HepG2 (cell line): ENCODE measurements at regions not wholly inside any gene's neighbourhood (a gene's known extent, or its start where the extent isn't known, plus 50 kb on each side); places are given as distances from the start of the nearest gene placed in this dataset.

ENCODE experiments used
- BRD4 ChIP-seq: sonication (generic); formaldehyde crosslinking; IDR thresholded peaks from 2 replicates; pipeline ENCODE4 v1.4.0; 2020; ENCODE audit warnings: missing genetic modification reagents
- DNMT1 ChIP-seq: sonication (generic); formaldehyde crosslinking; IDR thresholded peaks from 2 replicates; pipeline ENCODE4 v1.5.1; 2020; ENCODE audit warnings: mild to moderate bottlenecking, missing genetic modification reagents
- PCBP1 ChIP-seq: fragments of 200-400 bp; formaldehyde crosslinking; IDR thresholded peaks from 2 replicates; pipeline ENCODE4 v1.6.1; 2017; ENCODE audit warnings: mild to moderate bottlenecking, low read depth, low read length, borderline replicate concordance
- SNAPC5 ChIP-seq: sonication (generic); formaldehyde crosslinking; IDR thresholded peaks from 2 replicates; pipeline ENCODE4 v1.8.1; 2023; ENCODE audit warnings: mild to moderate bottlenecking, missing genetic modification reagents, borderline replicate concordance
- TAF1 ChIP-seq: sonication (generic); formaldehyde crosslinking; IDR thresholded peaks from 2 replicates; pipeline ENCODE4 v1.4.0; 2020; ENCODE audit warnings: missing genetic modification reagents
- THYN1 ChIP-seq: sonication (generic); formaldehyde crosslinking; IDR thresholded peaks from 2 replicates; pipeline ENCODE4 v1.8.1; 2023; ENCODE audit warnings: low read depth, mild to moderate bottlenecking, moderate library complexity, missing genetic modification reagents, borderline replicate concordance
- TRIM22 ChIP-seq: fragments of 450-650 bp; IDR thresholded peaks from 2 replicates; pipeline ENCODE4 v1.6.1; 2017
- ZFYVE20 ChIP-seq: sonication (generic); formaldehyde crosslinking; IDR thresholded peaks from 2 replicates; pipeline ENCODE4 v1.8.0; 2023; ENCODE audit warnings: low read depth, mild to moderate bottlenecking, moderate library complexity, missing genetic modification reagents, borderline replicate concordance
- ZNF143 ChIP-seq: sonication (generic); formaldehyde crosslinking; IDR thresholded peaks from 2 replicates; pipeline ENCODE4 v1.4.0; 2020; ENCODE audit warnings: missing genetic modification reagents
- ZNF3 ChIP-seq: IDR thresholded peaks from 2 replicates; pipeline ENCODE4 v1.7.0; 2017; ENCODE audit warnings: inconsistent platforms
- ZNF503 ChIP-seq: sonication (generic); formaldehyde crosslinking; IDR thresholded peaks from 2 replicates; pipeline ENCODE4 v1.4.0; 2020; ENCODE audit warnings: missing genetic modification reagents
- ZNF616 ChIP-seq: sonication (generic); formaldehyde crosslinking; IDR thresholded peaks from 2 replicates; pipeline ENCODE4 v1.5.0; 2020; ENCODE audit warnings: low read depth, mild to moderate bottlenecking, missing genetic modification reagents
- ZNF646 ChIP-seq: sonication (generic); formaldehyde crosslinking; IDR thresholded peaks from 2 replicates; pipeline ENCODE4 v1.9.0; 2021; ENCODE audit warnings: mild to moderate bottlenecking, missing genetic modification reagents

GRCh38 chr14:82055515-82056115, 522.0 kb upstream of the SEL1L start (continued):
- TF ChIP-seq ZNF143 (CRISPR knock-in tag) (no peak), ZNF646 (CRISPR knock-in tag) (no peak), ZNF616 (CRISPR knock-in tag) (no peak), ZNF503 (no peak), ZFYVE20 (CRISPR knock-in tag) (no peak), DNMT1 (no peak), BRD4 (CRISPR knock-in tag) (no peak), PCBP1 (no peak), TRIM22 (no peak), ZNF3 (CRISPR knock-in tag) (no peak), TAF1 (CRISPR knock-in tag) (no peak), THYN1 (no peak), SNAPC5 (no peak)
